Left kidney (tissue), 1 donor: ENCODE measurements at regions not wholly inside any gene's neighbourhood (a gene's known extent, or its start where the extent isn't known, plus 50 kb on each side); places are given as distances from the start of the nearest gene placed in this dataset.
"Not testable (repeated sequence)": the region's sequence is repeated elsewhere in the genome, so short reads cannot be mapped to it uniquely, and the experiment has no call there.

Source experiments
- DNase-seq: peaks from one replicate; pipeline ENCODE4 v3.0.0-alpha.2; 2013

- DNase-seq, result no peak
These were observed 112.1 kb downstream of the CENPF start for GRCh38 chr1:214715126-214715525.

- DNase-seq, result peak; percentile 29
These were observed 114.4 kb downstream of the CENPF start for GRCh38 chr1:214717351-214717750.

GRCh38 chr1:214718724-214719123 is 115.7 kb downstream of the CENPF start:
- no peak for DNase-seq

- no peak for DNase-seq
These were observed 116.2 kb downstream of the CENPF start for GRCh38 chr1:214719207-214719606.

- no peak for DNase-seq
These were observed 117.6 kb downstream of the CENPF start for GRCh38 chr1:214720561-214720960.

- DNase-seq, result no peak
These were observed 124.3 kb downstream of the CENPF start for GRCh38 chr1:214727274-214727673.

- DNase-seq, result no peak
These were observed 136.7 kb downstream of the CENPF start for GRCh38 chr1:214739621-214740238.

GRCh38 chr1:214740471-214740870 is 137.5 kb downstream of the CENPF start:
- no peak for DNase-seq

- no peak for DNase-seq
These were observed 144.1 kb downstream of the CENPF start for GRCh38 chr1:214747050-214747635.

GRCh38 chr1:214753236-214753852 is 150.3 kb downstream of the CENPF start:
- no peak for DNase-seq

GRCh38 chr1:214761030-214761429 is 158.0 kb downstream of the CENPF start:
- no peak for DNase-seq

- DNase-seq, result no peak
These were observed 159.9 kb downstream of the CENPF start for GRCh38 chr1:214762902-214763301.

- DNase-seq, result no peak
These were observed 161.5 kb downstream of the CENPF start for GRCh38 chr1:214764502-214764901.

GRCh38 chr1:214767221-214767620 is 164.2 kb downstream of the CENPF start:
- DNase-seq, result no peak

GRCh38 chr1:214769666-214770065 is 166.7 kb downstream of the CENPF start:
- not testable (repeated sequence) for DNase-seq

- DNase-seq, result no peak
These were observed 174.4 kb downstream of the CENPF start for GRCh38 chr1:214777364-214777763.

GRCh38 chr1:214791961-214792360 is 189.0 kb downstream of the CENPF start:
- no peak for DNase-seq

- DNase-seq, result no peak
These were observed 189.7 kb downstream of the CENPF start for GRCh38 chr1:214792527-214793186.

- DNase-seq, result no peak
These were observed 190.7 kb downstream of the CENPF start for GRCh38 chr1:214793708-214794107.

- no peak for DNase-seq
These were observed 198.2 kb downstream of the CENPF start for GRCh38 chr1:214801191-214801590.

GRCh38 chr1:214808845-214809460 is 206.0 kb downstream of the CENPF start:
- peak; percentile 4 for DNase-seq

- DNase-seq, result no peak
These were observed 213.6 kb downstream of the CENPF start for GRCh38 chr1:214816603-214817002.
